ENCODE measurements at regions not wholly inside any gene's neighbourhood (a gene's known extent, or its start where the extent isn't known, plus 50 kb on each side); places are given as distances from the start of the nearest gene placed in this dataset.

DNA sequence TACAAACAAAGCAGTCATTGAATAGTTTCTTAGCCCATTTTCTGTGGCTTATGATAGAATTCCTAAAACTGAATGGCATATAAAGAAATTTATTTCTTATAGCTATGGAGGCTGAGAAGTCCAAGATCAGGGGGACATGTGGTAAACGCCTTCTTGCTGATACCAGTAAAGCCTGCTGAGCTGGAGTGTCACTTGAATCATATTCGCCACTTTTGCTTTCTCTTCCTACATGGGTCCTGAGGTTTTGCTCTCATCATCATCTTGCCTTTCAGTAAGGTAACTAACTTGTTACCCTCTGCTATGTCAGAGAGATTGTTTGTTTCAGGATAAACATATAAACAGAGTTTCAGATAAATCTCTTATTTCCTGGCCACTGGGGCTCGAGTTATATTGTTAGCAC is 203.3 kb upstream of the DMRT1 start:
- no peak for DNase-seq
- Histone ChIP-seq H3K4me1 (no peaks in the 10 kb centered on the region), H3K9me3 (no peaks in the 10 kb centered on the region), H3K36me3 (replicated peaks in 1 of 2; ENCODE audit: insufficient read depth in 1 of 2, low read depth in 2 of 2) (no peaks in the 10 kb centered on the region), H3K4me3 (no peak overlapping the region), H3K27me3 (no peaks in the 10 kb centered on the region), H3K27ac (no peak overlapping the region)
- no peak for ATAC-seq
- 76 to 81% methylated on average over 3 of the region's 3 CpGs for WGBS, 2 donors
- intact Hi-C loops (cut with DNase I), result no loop called here
- TF ChIP-seq POLR2A (IDR thresholded peaks at IDR 0.05), result no peak
- TF ChIP-seq, protein P1, sequence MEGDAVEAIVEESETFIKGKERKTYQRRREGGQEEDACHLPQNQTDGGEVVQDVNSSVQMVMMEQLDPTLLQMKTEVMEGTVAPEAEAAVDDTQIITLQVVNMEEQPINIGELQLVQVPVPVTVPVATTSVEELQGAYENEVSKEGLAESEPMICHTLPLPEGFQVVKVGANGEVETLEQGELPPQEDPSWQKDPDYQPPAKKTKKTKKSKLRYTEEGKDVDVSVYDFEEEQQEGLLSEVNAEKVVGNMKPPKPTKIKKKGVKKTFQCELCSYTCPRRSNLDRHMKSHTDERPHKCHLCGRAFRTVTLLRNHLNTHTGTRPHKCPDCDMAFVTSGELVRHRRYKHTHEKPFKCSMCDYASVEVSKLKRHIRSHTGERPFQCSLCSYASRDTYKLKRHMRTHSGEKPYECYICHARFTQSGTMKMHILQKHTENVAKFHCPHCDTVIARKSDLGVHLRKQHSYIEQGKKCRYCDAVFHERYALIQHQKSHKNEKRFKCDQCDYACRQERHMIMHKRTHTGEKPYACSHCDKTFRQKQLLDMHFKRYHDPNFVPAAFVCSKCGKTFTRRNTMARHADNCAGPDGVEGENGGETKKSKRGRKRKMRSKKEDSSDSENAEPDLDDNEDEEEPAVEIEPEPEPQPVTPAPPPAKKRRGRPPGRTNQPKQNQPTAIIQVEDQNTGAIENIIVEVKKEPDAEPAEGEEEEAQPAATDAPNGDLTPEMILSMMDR (IDR thresholded peaks at IDR 0.05), result no peak

DNA sequence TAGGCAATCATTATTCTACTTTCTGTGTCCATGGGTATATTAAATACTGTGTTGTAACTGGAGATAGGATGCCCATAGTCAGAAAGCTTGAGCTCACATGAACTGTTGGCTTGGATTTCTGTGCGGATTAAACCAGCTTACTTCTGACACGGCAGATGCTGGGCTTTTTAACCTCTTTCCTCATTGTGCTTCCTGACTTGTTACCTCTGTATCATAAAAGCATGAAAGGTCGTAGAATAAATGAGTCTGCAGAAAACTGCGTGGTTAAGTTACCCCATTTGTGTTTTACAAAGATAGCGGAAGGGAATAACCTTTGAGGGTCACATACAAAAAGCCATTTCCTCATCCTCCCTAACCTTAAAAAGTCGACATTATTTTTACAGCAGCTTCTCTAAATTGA is 199.5 kb upstream of the DMRT1 start:
- no peak overlapping the region for H3K4me3 ChIP-seq
- no peaks in the 10 kb centered on the region for H3K27me3 ChIP-seq
- H3K36me3 ChIP-seq (replicated peaks in 1 of 2; ENCODE audit: insufficient read depth in 1 of 2, low read depth in 2 of 2), result no peaks in the 10 kb centered on the region
- TF ChIP-seq POLR2A (IDR thresholded peaks at IDR 0.05), result no peak
- TF ChIP-seq, protein P1 (IDR thresholded peaks at IDR 0.05), result no peak
- no peak overlapping the region for H3K27ac ChIP-seq
- H3K4me1 ChIP-seq, result no peaks in the 10 kb centered on the region
- no peak for DNase-seq
- ATAC-seq, result no peak
- intact Hi-C loops (cut with DNase I), result no loop called here
- 63 to 72% methylated on average over 6 of the region's 6 CpGs for WGBS, 2 donors
- H3K9me3 ChIP-seq, result no peaks in the 10 kb centered on the region

DNA sequence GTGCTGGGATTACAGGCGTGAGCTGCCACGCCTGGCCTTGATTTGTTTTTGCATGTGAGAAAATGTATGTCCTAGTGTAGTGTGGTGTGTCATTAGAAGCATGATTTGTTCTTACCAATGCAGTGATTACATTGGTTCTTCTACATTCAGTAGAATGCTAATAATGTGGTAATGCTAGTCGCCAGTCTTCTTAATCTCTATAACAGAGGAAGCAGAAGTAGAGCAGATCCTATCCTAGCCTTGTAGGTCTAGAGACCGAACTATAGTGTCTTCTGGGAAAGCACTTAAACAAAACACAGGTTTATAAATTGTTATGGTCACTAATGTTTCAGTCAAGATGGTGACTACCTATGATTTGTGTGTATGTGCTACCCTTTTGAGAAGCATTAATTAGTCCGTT is 197.5 kb upstream of the DMRT1 start:
- Histone ChIP-seq H3K9me3 (no peaks in the 10 kb centered on the region), H3K36me3 (replicated peaks in 1 of 2; ENCODE audit: insufficient read depth in 1 of 2, low read depth in 2 of 2) (no peaks in the 10 kb centered on the region), H3K27me3 (no peaks in the 10 kb centered on the region), H3K27ac (no peak overlapping the region), H3K4me1 (no peaks in the 10 kb centered on the region), H3K4me3 (no peak overlapping the region)
- no peak for ATAC-seq
- WGBS, 2 donors, result 91 to 96% methylated on average over 5 of the region's 5 CpGs
- intact Hi-C loops (cut with DNase I), result no loop called here
- no peak for DNase-seq
- TF ChIP-seq, protein P1 (IDR thresholded peaks at IDR 0.05), result no peak
- no peak for TF ChIP-seq POLR2A (IDR thresholded peaks at IDR 0.05)

DNA sequence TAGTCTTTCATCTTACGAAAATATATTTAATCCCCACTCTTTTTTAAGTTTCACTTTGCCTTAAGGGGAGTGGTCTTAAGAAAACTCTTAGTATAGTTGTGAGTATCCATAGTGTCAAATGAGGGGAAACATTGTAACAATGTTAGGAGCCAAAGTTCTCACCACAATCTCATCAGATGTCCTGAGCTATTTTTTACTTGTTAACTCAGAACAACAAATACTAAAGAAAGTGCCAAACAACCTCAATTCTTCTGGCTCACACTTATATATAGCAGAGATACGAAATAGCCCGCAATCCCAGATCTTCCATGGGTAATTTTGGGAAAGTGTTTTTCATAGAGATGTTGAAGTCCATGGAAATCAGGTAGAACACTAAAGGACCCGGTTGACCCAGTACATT is 194.0 kb upstream of the DMRT1 start:
- Histone ChIP-seq H3K4me3 (no peak overlapping the region), H3K27me3 (no peaks in the 10 kb centered on the region), H3K4me1 (no peaks in the 10 kb centered on the region), H3K36me3 (replicated peaks in 1 of 2; ENCODE audit: insufficient read depth in 1 of 2, low read depth in 2 of 2) (no peaks in the 10 kb centered on the region), H3K27ac (no peak overlapping the region), H3K9me3 (no peaks in the 10 kb centered on the region)
- intact Hi-C loops (cut with DNase I), result no loop called here
- ATAC-seq (no peak), DNase-seq (no peak)
- 89 to 92% methylated on average over 4 of the region's 4 CpGs for WGBS, 2 donors
- TF ChIP-seq, protein P1 (IDR thresholded peaks at IDR 0.05), result no peak
- no peak for TF ChIP-seq POLR2A (IDR thresholded peaks at IDR 0.05)

DNA sequence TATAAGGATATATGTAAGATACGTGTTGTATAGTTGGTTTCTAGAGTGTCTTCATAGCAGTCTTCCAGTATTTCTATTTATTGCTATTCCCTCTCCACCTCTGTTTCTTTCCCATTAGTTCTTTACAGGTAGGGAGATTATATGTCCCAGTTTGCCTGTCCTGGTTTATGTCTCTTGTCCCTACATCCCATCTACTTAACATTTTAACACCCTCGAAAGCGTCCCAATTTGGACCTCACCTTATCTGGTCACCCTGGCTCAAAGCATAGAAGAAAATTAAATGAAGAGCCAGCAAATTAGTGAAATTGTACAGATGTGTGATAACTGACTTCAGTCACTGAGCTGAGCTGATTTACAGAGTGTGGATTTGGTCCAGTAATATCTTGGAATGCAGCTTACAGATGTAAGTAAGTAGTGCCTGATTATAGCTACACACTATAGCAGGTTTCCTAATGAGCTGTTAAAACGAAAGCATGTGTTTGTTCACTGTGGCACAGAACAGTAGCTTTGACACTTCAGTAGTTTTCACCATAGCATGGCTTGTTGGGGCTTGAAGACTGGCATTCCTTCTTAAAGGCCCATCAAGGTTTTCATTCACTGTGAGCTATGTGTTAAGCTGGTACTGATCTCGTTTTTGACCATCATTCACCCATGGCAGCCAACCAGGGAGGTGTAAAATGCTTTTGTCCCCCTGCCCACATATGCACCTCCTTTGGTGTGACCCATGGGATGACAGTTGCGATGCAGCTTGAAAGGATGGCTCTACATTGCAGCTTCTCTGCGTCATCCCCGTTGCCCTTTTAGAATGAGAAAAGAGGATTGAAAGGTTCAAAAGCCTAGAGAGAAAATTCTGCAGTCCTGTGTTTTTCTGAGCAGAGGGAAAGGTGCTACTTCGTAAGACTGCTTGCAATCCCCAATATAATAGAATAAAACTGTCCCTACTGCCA is 192.1 kb upstream of the DMRT1 start:
- DNase-seq, result no peak
- no peak for TF ChIP-seq POLR2A (IDR thresholded peaks at IDR 0.05)
- TF ChIP-seq, protein P1 (IDR thresholded peaks at IDR 0.05), result no peak
- intact Hi-C loops (cut with DNase I), result no loop called here
- Histone ChIP-seq H3K36me3 (replicated peaks in 1 of 2; ENCODE audit: insufficient read depth in 1 of 2, low read depth in 2 of 2) (no peaks in the 10 kb centered on the region), H3K9me3 (no peaks in the 10 kb centered on the region), H3K27ac (no peak overlapping the region), H3K27me3 (no peaks in the 10 kb centered on the region), H3K4me3 (no peak overlapping the region), H3K4me1 (no peaks in the 10 kb centered on the region)
- ATAC-seq, result no peak
- WGBS, 2 donors, result 75 to 80% methylated on average over 9 of the region's 9 CpGs

All from body of pancreas (tissue), 4 donors.